ENCODE measurements at regions not wholly inside any gene's neighbourhood (a gene's known extent, or its start where the extent isn't known, plus 50 kb on each side); places are given as distances from the start of the nearest gene placed in this dataset.
"Not testable (repeated sequence)": the region's sequence is repeated elsewhere in the genome, so short reads cannot be mapped to it uniquely, and the experiment has no call there.

GRCh38 chr13:50626101-50626547, 217.4 kb downstream of the DLEU7 start:
- intact Hi-C loops (cut with micrococcal nuclease) = no loop called here
- no peak overlapping the region for H3K27ac Mint-ChIP-seq (ENCODE audit: low read depth, unreplicated experiment)
- no TSS peak for BruUV-seq (replicated peaks)
- no peak overlapping the region for H3K4me3 Mint-ChIP-seq (ENCODE audit: unreplicated experiment)
- H3K36me3 Mint-ChIP-seq (ENCODE audit: insufficient read depth, unreplicated experiment) = no peaks in the 10 kb centered on the region
- H3K9me3 Mint-ChIP-seq (ENCODE audit: unreplicated experiment) = no peaks in the 10 kb centered on the region
- POLR2A ChIA-PET = interaction anchor here (0.7 to 0.8 kb wide), 2 partner anchors 9 to 11 kb away, joined by 3 read pairs; no protein-coding TSS in a partner anchor
- DNase-seq (ENCODE audit: unreplicated experiment) = peak; percentile 80
- H3K27me3 Mint-ChIP-seq (ENCODE audit: insufficient read depth, unreplicated experiment) = no peaks in the 10 kb centered on the region
- H3K4me1 Mint-ChIP-seq (ENCODE audit: insufficient read depth, unreplicated experiment) = no peaks in the 10 kb centered on the region
- CTCF ChIA-PET = interaction anchor here (0.7 kb wide), 1 partner anchor 166 kb away, joined by 3 read pairs; no protein-coding TSS in a partner anchor
- no peak for TF ChIP-seq CTCF (IDR thresholded peaks at IDR 0.05; ENCODE audit: unreplicated experiment)

GRCh38 chr13:50627111-50627510, 216.4 kb downstream of the DLEU7 start:
- H3K27ac Mint-ChIP-seq (ENCODE audit: low read depth, unreplicated experiment) = no peak overlapping the region
- H3K9me3 Mint-ChIP-seq (ENCODE audit: unreplicated experiment) = no peaks in the 10 kb centered on the region
- no peaks in the 10 kb centered on the region for H3K4me1 Mint-ChIP-seq (ENCODE audit: insufficient read depth, unreplicated experiment)
- ChIA-PET CTCF (interaction anchor here (0.7 kb wide), 1 partner anchor 167 kb away, joined by 3 read pairs; no protein-coding TSS in a partner anchor), POLR2A (interaction anchor here (0.6 kb wide), 2 partner anchors 23 to 628 kb away, joined by 3 to 4 read pairs; no protein-coding TSS in a partner anchor)
- intact Hi-C loops (cut with micrococcal nuclease) = no loop called here
- H3K36me3 Mint-ChIP-seq (ENCODE audit: insufficient read depth, unreplicated experiment) = no peaks in the 10 kb centered on the region
- TF ChIP-seq CTCF (IDR thresholded peaks at IDR 0.05; ENCODE audit: unreplicated experiment) = no peak
- H3K27me3 Mint-ChIP-seq (ENCODE audit: insufficient read depth, unreplicated experiment) = no peaks in the 10 kb centered on the region
- BruUV-seq (replicated peaks) = no TSS peak
- H3K4me3 Mint-ChIP-seq (ENCODE audit: unreplicated experiment) = no peak overlapping the region
- peak; percentile 30 for DNase-seq (ENCODE audit: unreplicated experiment)

GRCh38 chr13:50628512-50628911, 215.0 kb downstream of the DLEU7 start:
- H3K27ac Mint-ChIP-seq (ENCODE audit: low read depth, unreplicated experiment); H3K4me3 Mint-ChIP-seq (ENCODE audit: unreplicated experiment); H3K27me3 Mint-ChIP-seq (ENCODE audit: insufficient read depth, unreplicated experiment); POLR2A ChIA-PET; H3K9me3 Mint-ChIP-seq (ENCODE audit: unreplicated experiment); H3K36me3 Mint-ChIP-seq (ENCODE audit: insufficient read depth, unreplicated experiment); DNase-seq (ENCODE audit: unreplicated experiment); CTCF ChIA-PET; BruUV-seq (replicated peaks); intact Hi-C loops (cut with micrococcal nuclease); H3K4me1 Mint-ChIP-seq (ENCODE audit: insufficient read depth, unreplicated experiment): not testable (repeated sequence)

- no peak for DNase-seq (ENCODE audit: unreplicated experiment)
- H3K27ac Mint-ChIP-seq (ENCODE audit: low read depth, unreplicated experiment) = no peak overlapping the region
- no peaks in the 10 kb centered on the region for H3K9me3 Mint-ChIP-seq (ENCODE audit: unreplicated experiment)
- intact Hi-C loops (cut with micrococcal nuclease) = no loop called here
- no peaks in the 10 kb centered on the region for H3K4me1 Mint-ChIP-seq (ENCODE audit: insufficient read depth, unreplicated experiment)
- CTCF ChIA-PET = interaction anchor here (0.6 to 0.7 kb wide), 2 partner anchors 31 to 437 kb away, joined by 3 read pairs; no protein-coding TSS in a partner anchor
- no peaks in the 10 kb centered on the region for H3K27me3 Mint-ChIP-seq (ENCODE audit: insufficient read depth, unreplicated experiment)
- no TSS peak for BruUV-seq (replicated peaks)
- no peak overlapping the region for H3K4me3 Mint-ChIP-seq (ENCODE audit: unreplicated experiment)
- POLR2A ChIA-PET = no interaction called here
- H3K36me3 Mint-ChIP-seq (ENCODE audit: insufficient read depth, unreplicated experiment) = no peaks in the 10 kb centered on the region
- no peak for TF ChIP-seq CTCF (IDR thresholded peaks at IDR 0.05; ENCODE audit: unreplicated experiment)
Measured at GRCh38 chr13:50629497-50629896, 214.0 kb downstream of the DLEU7 start.

DNA sequence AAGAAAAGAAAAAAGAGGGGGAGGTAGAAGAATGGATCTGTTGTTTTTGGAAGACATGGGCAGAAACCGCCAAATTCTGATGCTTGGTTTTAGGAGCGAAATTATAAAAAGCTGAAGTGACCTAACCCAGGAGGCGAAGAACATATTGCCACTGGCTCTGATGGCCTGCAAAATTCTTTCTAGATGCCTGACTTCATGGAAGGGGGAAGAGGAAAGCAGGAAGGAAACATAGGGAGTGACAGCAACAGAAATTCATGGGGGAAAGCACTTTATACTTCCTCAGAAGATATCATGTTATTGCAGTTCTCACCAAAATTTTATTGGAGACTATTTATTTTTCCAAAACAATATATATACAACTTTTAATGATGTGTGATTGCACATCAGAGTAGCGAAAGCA, 213.5 kb downstream of the DLEU7 start:
- POLR2A ChIA-PET = no interaction called here

More for the DNA sequence above, 213.5 kb downstream of the DLEU7 start:
- H3K36me3 Mint-ChIP-seq (ENCODE audit: insufficient read depth, unreplicated experiment) = no peaks in the 10 kb centered on the region
- no TSS peak for BruUV-seq (replicated peaks)
- CTCF ChIA-PET = interaction anchor here (0.8 kb wide), 1 partner anchor 29 kb away, joined by 4 read pairs; no protein-coding TSS in a partner anchor
- intact Hi-C loops (cut with micrococcal nuclease) = no loop called here
- no peaks in the 10 kb centered on the region for H3K27me3 Mint-ChIP-seq (ENCODE audit: insufficient read depth, unreplicated experiment)
- H3K9me3 Mint-ChIP-seq (ENCODE audit: unreplicated experiment) = no peaks in the 10 kb centered on the region
- no peak overlapping the region for H3K4me3 Mint-ChIP-seq (ENCODE audit: unreplicated experiment)
- no peak overlapping the region for H3K27ac Mint-ChIP-seq (ENCODE audit: low read depth, unreplicated experiment)
- no peak for DNase-seq (ENCODE audit: unreplicated experiment)
- H3K4me1 Mint-ChIP-seq (ENCODE audit: insufficient read depth, unreplicated experiment) = no peaks in the 10 kb centered on the region
- no peak for TF ChIP-seq CTCF (IDR thresholded peaks at IDR 0.05; ENCODE audit: unreplicated experiment)
